ENCODE measurements at regions not wholly inside any gene's neighbourhood (a gene's known extent, or its start where the extent isn't known, plus 50 kb on each side); places are given as distances from the start of the nearest gene placed in this dataset.

GRCh38 chr9:86795823-86796553 lies 151.3 kb downstream of the GAS1 start:
- no peak for TF ChIP-seq CTCF (IDR thresholded peaks at IDR 0.05)
- Histone ChIP-seq H3K4me1 (no peaks in the 10 kb centered on the region), H3K4me3 (no peak overlapping the region), H3K36me3 (no peaks in the 10 kb centered on the region), H3K27me3 (peaks cover 20% of the 10 kb centered on the region), H3K27ac (no peak overlapping the region), H3K9me3 (no peaks in the 10 kb centered on the region)
- intact Hi-C loops (cut with DNase I), result no loop called here
- no peak for DNase-seq
- ATAC-seq, result peak; percentile 42

- Histone ChIP-seq H3K27ac (no peak overlapping the region), H3K9me3 (no peaks in the 10 kb centered on the region), H3K4me1 (no peaks in the 10 kb centered on the region), H3K36me3 (no peaks in the 10 kb centered on the region), H3K4me3 (no peak overlapping the region), H3K27me3 (peaks cover 24% of the 10 kb centered on the region)
- no peak for TF ChIP-seq CTCF (IDR thresholded peaks at IDR 0.05)
- peak; percentile 88 for DNase-seq
- peak; percentile 87 for ATAC-seq
- intact Hi-C loops (cut with DNase I), result no loop called here
Measured at GRCh38 chr9:86795047-86795442, 152.3 kb downstream of the GAS1 start.

GRCh38 chr9:86794391-86795046 lies 152.8 kb downstream of the GAS1 start:
- Histone ChIP-seq H3K4me1 (no peaks in the 10 kb centered on the region), H3K27me3 (peaks cover 19% of the 10 kb centered on the region), H3K27ac (no peak overlapping the region), H3K4me3 (no peak overlapping the region), H3K9me3 (no peaks in the 10 kb centered on the region), H3K36me3 (no peaks in the 10 kb centered on the region)
- intact Hi-C loops (cut with DNase I), result no loop called here
- no peak for DNase-seq
- no peak for ATAC-seq
- TF ChIP-seq CTCF (IDR thresholded peaks at IDR 0.05), result no peak

- H3K27me3 ChIP-seq, result peaks cover 14% of the 10 kb centered on the region
- intact Hi-C loops (cut with DNase I), result no loop called here
- no peak for TF ChIP-seq CTCF (IDR thresholded peaks at IDR 0.05)
- ATAC-seq (no peak), DNase-seq (no peak)
- H3K36me3 ChIP-seq, result no peaks in the 10 kb centered on the region
- H3K4me3 ChIP-seq, result no peak overlapping the region
- H3K27ac ChIP-seq, result no peak overlapping the region
- no peaks in the 10 kb centered on the region for H3K9me3 ChIP-seq
- H3K4me1 ChIP-seq, result no peaks in the 10 kb centered on the region
Measured at GRCh38 chr9:86792136-86792535, 155.2 kb downstream of the GAS1 start.

- no peaks in the 10 kb centered on the region for H3K9me3 ChIP-seq
- H3K27me3 ChIP-seq, result peaks cover 10% of the 10 kb centered on the region
- no peak for TF ChIP-seq CTCF (IDR thresholded peaks at IDR 0.05)
- no peak overlapping the region for H3K4me3 ChIP-seq
- H3K36me3 ChIP-seq, result no peaks in the 10 kb centered on the region
- ATAC-seq (no peak), DNase-seq (no peak)
- H3K27ac ChIP-seq, result no peak overlapping the region
- H3K4me1 ChIP-seq, result no peaks in the 10 kb centered on the region
- intact Hi-C loops (cut with DNase I), result no loop called here
Measured at GRCh38 chr9:86790805-86791204, 156.5 kb downstream of the GAS1 start.

Data from upper lobe of right lung (tissue), 1 donor.